GM19035 (cell line): ENCODE measurements at regions not wholly inside any gene's neighbourhood (a gene's known extent, or its start where the extent isn't known, plus 50 kb on each side); places are given as distances from the start of the nearest gene placed in this dataset.
"Not testable (repeated sequence)": the region's sequence is repeated elsewhere in the genome, so short reads cannot be mapped to it uniquely, and the experiment has no call there.

Experiments
- ATAC-seq: cut with Tn5 transposase; IDR thresholded peaks from one replicate; pipeline ENCODE4 v1.9.1; 2021; ENCODE audit not compliant: unreplicated experiment

- not testable (repeated sequence) for ATAC-seq
Measured at GRCh38 chr13:74536649-74537048, 402.4 kb upstream of the KLF12 start.

GRCh38 chr13:74533226-74533625 lies 399.0 kb upstream of the KLF12 start:
- no peak for ATAC-seq

GRCh38 chr13:74530011-74530410 lies 395.8 kb upstream of the KLF12 start:
- ATAC-seq = no peak

GRCh38 chr13:74528734-74529513 lies 394.7 kb upstream of the KLF12 start:
- no peak for ATAC-seq

GRCh38 chr13:74523057-74523456 lies 388.9 kb upstream of the KLF12 start:
- ATAC-seq = no peak

GRCh38 chr13:74511523-74511922 lies 377.3 kb upstream of the KLF12 start:
- no peak for ATAC-seq

GRCh38 chr13:74487091-74487722 lies 353.0 kb upstream of the KLF12 start:
- no peak for ATAC-seq

GRCh38 chr13:74485757-74486156 lies 351.6 kb upstream of the KLF12 start:
- no peak for ATAC-seq

GRCh38 chr13:74479124-74479523 lies 344.9 kb upstream of the KLF12 start:
- ATAC-seq = no peak

- ATAC-seq = no peak
Measured at GRCh38 chr13:74476788-74477187, 342.6 kb upstream of the KLF12 start.

- ATAC-seq = no peak
Measured at GRCh38 chr13:74476365-74476764, 342.2 kb upstream of the KLF12 start.

- ATAC-seq = no peak
Measured at GRCh38 chr13:74466864-74467263, 332.7 kb upstream of the KLF12 start.

- no peak for ATAC-seq
Measured at GRCh38 chr13:74466020-74466419, 331.8 kb upstream of the KLF12 start.

GRCh38 chr13:74465271-74465670 lies 331.1 kb upstream of the KLF12 start:
- no peak for ATAC-seq

GRCh38 chr13:74464670-74465069 lies 330.5 kb upstream of the KLF12 start:
- no peak for ATAC-seq

- ATAC-seq = no peak
Measured at GRCh38 chr13:74461011-74461410, 326.8 kb upstream of the KLF12 start.

- ATAC-seq = no peak
Measured at GRCh38 chr13:74452881-74453280, 318.7 kb upstream of the KLF12 start.

- ATAC-seq = no peak
Measured at GRCh38 chr13:74452176-74452575, 318.0 kb upstream of the KLF12 start.

GRCh38 chr13:74450964-74451363 lies 316.8 kb upstream of the KLF12 start:
- ATAC-seq = peak; percentile 48

GRCh38 chr13:74450525-74450845 lies 316.3 kb upstream of the KLF12 start:
- no peak for ATAC-seq

- ATAC-seq = no peak
Measured at GRCh38 chr13:74449811-74450524, 315.8 kb upstream of the KLF12 start.

GRCh38 chr13:74444864-74445479 lies 310.8 kb upstream of the KLF12 start:
- no peak for ATAC-seq
